ENCODE measurements at regions not wholly inside any gene's neighbourhood (a gene's known extent, or its start where the extent isn't known, plus 50 kb on each side); places are given as distances from the start of the nearest gene placed in this dataset.

DNA sequence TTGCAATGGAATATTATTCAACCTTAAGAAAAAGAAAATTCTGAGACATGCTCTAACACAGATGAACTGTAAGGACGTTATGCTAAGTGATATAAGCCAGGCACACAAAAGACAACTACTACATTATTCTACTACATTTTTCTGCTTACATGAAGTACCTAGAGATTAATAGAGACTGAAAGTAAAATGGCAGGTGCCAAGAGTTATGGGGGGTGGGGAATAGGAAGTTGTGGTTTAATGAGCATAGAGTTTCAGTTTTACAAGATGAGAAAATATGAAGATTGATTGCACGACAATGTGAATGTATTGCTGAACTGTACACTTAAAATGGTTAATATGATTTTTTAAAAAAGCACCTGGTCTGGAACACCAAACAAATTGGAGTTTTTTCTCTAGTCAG, 1231.6 kb upstream of the DDX18 start:
- no peak for ATAC-seq

DNA sequence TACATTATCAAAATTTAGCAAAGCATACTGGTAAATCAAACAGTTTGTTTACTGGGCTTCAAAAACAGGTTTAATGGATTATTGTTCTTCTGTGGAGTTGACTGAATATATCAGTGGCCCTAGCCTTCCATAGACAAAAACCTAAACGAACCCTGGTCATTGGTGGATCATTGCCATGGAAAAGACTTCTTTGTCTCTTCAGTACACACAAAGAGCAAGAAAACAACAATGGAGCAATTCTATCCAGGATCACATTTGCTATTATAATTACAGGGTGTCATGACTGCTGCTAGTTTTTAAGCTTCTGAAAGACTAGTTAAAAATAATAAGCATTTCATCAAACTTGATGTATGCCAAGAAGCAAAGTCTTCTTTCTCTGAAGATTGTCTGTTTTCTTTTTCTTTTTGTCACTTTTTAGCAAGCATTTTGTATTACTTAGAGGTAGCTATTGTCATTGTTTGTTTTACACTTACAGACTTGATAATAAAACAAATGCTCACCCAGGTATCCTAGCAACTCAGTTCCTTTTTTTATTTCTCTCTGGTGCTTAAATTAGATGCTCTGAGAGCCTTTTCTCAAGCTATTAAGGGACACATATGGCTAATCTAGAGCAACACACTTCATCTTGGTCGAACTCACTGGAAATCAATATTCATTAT, 1228.7 kb upstream of the DDX18 start:
- H3K9me3 Mint-ChIP-seq = peaks cover 11 to 22% of the 10 kb centered on the region in 2 donors
- H3K4me1 Mint-ChIP-seq = no peaks in the 10 kb centered on the region
- H3K36me3 Mint-ChIP-seq = no peaks in the 10 kb centered on the region
- TF ChIP-seq, protein P1, sequence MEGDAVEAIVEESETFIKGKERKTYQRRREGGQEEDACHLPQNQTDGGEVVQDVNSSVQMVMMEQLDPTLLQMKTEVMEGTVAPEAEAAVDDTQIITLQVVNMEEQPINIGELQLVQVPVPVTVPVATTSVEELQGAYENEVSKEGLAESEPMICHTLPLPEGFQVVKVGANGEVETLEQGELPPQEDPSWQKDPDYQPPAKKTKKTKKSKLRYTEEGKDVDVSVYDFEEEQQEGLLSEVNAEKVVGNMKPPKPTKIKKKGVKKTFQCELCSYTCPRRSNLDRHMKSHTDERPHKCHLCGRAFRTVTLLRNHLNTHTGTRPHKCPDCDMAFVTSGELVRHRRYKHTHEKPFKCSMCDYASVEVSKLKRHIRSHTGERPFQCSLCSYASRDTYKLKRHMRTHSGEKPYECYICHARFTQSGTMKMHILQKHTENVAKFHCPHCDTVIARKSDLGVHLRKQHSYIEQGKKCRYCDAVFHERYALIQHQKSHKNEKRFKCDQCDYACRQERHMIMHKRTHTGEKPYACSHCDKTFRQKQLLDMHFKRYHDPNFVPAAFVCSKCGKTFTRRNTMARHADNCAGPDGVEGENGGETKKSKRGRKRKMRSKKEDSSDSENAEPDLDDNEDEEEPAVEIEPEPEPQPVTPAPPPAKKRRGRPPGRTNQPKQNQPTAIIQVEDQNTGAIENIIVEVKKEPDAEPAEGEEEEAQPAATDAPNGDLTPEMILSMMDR (IDR thresholded peaks at IDR 0.05) = no peak
- H3K9me3 ChIP-seq (ENCODE audit: control insufficient read depth, insufficient read depth, low read length) = peaks cover 7% of the 10 kb centered on the region
- DNase-seq (no peak), ATAC-seq (no peak)
- H3K4me3 ChIP-seq (ENCODE audit: low read length) = no peak overlapping the region
- no peaks in the 10 kb centered on the region for H3K27me3 Mint-ChIP-seq (ENCODE audit: low read depth in 2 of 2)
- H3K27ac ChIP-seq (ENCODE audit: low read length) = no peak overlapping the region
- no peaks in the 10 kb centered on the region for H3K4me1 ChIP-seq (ENCODE audit: control insufficient read depth, insufficient read depth, low read length)
- H3K27ac Mint-ChIP-seq = no peak overlapping the region
- H3K4me3 Mint-ChIP-seq = no peak overlapping the region
- no peaks in the 10 kb centered on the region for H3K36me3 ChIP-seq (ENCODE audit: control insufficient read depth, insufficient read depth, low read length)
- intact Hi-C loops (cut with micrococcal nuclease) = no loop called here
- WGBS (ENCODE audit: insufficient coverage) = 86% methylated on average over 2 of the region's 2 CpGs
- no peaks in the 10 kb centered on the region for H3K27me3 ChIP-seq (ENCODE audit: control insufficient read depth, insufficient read depth, low read length)

More for the DNA sequence above, 1231.6 kb upstream of the DDX18 start:
- no peaks in the 10 kb centered on the region for H3K4me1 ChIP-seq (ENCODE audit: control insufficient read depth, insufficient read depth, low read length)
- intact Hi-C loops (cut with micrococcal nuclease) = no loop called here
- no peak overlapping the region for H3K27ac ChIP-seq (ENCODE audit: low read length)
- H3K27ac Mint-ChIP-seq = no peak overlapping the region
- H3K27me3 ChIP-seq (ENCODE audit: control insufficient read depth, insufficient read depth, low read length) = no peaks in the 10 kb centered on the region
- no peaks in the 10 kb centered on the region for H3K36me3 ChIP-seq (ENCODE audit: control insufficient read depth, insufficient read depth, low read length)
- no peaks in the 10 kb centered on the region for H3K4me1 Mint-ChIP-seq
- peaks cover 12 to 18% of the 10 kb centered on the region in 2 donors for H3K9me3 Mint-ChIP-seq
- TF ChIP-seq, protein P1 (IDR thresholded peaks at IDR 0.05) = no peak
- no peak overlapping the region for H3K4me3 ChIP-seq (ENCODE audit: low read length)
- no peaks in the 10 kb centered on the region for H3K36me3 Mint-ChIP-seq
- no peak overlapping the region for H3K4me3 Mint-ChIP-seq
- H3K27me3 Mint-ChIP-seq (ENCODE audit: low read depth in 2 of 2) = no peaks in the 10 kb centered on the region
- no peak for DNase-seq
- peaks cover 5% of the 10 kb centered on the region for H3K9me3 ChIP-seq (ENCODE audit: control insufficient read depth, insufficient read depth, low read length)
- 77% methylated on average over 1 of the region's 2 CpGs for whole genome bisulfite sequencing (ENCODE audit: insufficient coverage)

DNA sequence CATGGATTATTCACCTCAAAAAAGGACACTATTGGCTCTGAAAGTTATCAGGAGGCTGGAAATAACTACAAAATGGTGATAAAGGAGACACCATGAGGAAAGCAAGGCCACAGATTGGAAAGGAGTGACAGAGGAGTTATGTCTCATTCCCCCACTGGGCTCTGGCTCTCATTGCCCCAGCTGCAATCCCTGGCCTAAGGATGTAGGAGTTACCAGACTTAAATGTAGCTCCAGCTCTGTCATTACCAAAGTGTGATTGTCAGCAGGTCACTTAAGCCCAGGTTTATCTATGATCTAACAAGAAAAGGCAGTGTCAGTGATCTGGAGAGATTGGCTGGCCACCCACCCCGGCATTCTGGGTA, 1228.2 kb upstream of the DDX18 start:
- intact Hi-C loops (cut with micrococcal nuclease) = no loop called here

More for the DNA sequence above, 1228.2 kb upstream of the DDX18 start:
- ATAC-seq = no peak
- Mint-ChIP-seq H3K9me3 (peaks cover 11 to 22% of the 10 kb centered on the region in 2 donors), H3K4me1 (no peaks in the 10 kb centered on the region), H3K27me3 (ENCODE audit: low read depth in 2 of 2) (no peaks in the 10 kb centered on the region), H3K4me3 (no peak overlapping the region), H3K27ac (no peak overlapping the region), H3K36me3 (no peaks in the 10 kb centered on the region)
- DNase-seq = no peak
- WGBS (ENCODE audit: insufficient coverage) = 100% methylated on average over 1 of the region's 1 CpG
- no peak overlapping the region for H3K4me3 ChIP-seq (ENCODE audit: low read length)
- peaks cover 7% of the 10 kb centered on the region for H3K9me3 ChIP-seq (ENCODE audit: control insufficient read depth, insufficient read depth, low read length)
- H3K27ac ChIP-seq (ENCODE audit: low read length) = no peak overlapping the region
- TF ChIP-seq, protein P1 (IDR thresholded peaks at IDR 0.05) = no peak
- no peaks in the 10 kb centered on the region for H3K27me3 ChIP-seq (ENCODE audit: control insufficient read depth, insufficient read depth, low read length)
- no peaks in the 10 kb centered on the region for H3K4me1 ChIP-seq (ENCODE audit: control insufficient read depth, insufficient read depth, low read length)
- H3K36me3 ChIP-seq (ENCODE audit: control insufficient read depth, insufficient read depth, low read length) = no peaks in the 10 kb centered on the region

Data from natural killer cell (primary cell).